ENCODE measurements at regions not wholly inside any gene's neighbourhood (a gene's known extent, or its start where the extent isn't known, plus 50 kb on each side); places are given as distances from the start of the nearest gene placed in this dataset.

GRCh38 chr6:41451039-41451438 lies 95.1 kb upstream of the FOXP4 start:
- TF ChIP-seq, protein P1, sequence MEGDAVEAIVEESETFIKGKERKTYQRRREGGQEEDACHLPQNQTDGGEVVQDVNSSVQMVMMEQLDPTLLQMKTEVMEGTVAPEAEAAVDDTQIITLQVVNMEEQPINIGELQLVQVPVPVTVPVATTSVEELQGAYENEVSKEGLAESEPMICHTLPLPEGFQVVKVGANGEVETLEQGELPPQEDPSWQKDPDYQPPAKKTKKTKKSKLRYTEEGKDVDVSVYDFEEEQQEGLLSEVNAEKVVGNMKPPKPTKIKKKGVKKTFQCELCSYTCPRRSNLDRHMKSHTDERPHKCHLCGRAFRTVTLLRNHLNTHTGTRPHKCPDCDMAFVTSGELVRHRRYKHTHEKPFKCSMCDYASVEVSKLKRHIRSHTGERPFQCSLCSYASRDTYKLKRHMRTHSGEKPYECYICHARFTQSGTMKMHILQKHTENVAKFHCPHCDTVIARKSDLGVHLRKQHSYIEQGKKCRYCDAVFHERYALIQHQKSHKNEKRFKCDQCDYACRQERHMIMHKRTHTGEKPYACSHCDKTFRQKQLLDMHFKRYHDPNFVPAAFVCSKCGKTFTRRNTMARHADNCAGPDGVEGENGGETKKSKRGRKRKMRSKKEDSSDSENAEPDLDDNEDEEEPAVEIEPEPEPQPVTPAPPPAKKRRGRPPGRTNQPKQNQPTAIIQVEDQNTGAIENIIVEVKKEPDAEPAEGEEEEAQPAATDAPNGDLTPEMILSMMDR (IDR thresholded peaks at IDR 0.05), result no peak
- TF ChIP-seq POLR2A (IDR thresholded peaks at IDR 0.05), result no peak
